ENCODE measurements at regions not wholly inside any gene's neighbourhood (a gene's known extent, or its start where the extent isn't known, plus 50 kb on each side); places are given as distances from the start of the nearest gene placed in this dataset.

DNA sequence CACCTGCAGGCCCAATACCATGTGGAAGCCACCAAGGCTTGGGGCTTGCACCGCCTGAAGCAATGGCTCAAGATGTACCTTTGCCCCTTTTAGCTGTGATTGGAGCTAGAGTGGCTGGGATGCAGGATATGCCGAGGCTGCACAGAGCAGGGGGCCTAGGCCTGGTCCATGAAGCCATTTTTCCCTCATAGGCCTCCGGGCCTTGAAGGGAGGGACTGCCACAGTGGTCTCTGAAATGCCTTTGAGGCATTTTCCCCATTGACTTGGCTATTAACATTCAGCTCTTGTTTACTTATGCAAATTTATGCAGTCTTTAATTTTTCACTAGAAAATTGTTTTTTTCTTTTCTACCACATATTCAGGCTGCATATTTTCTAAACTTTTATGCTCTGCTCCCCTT lies 203.2 kb upstream of the HHIP start:
- in situ Hi-C loops (cut with MboI) = no loop called here
- Histone ChIP-seq H3K4me1 (ENCODE audit: insufficient read depth) (no peaks in the 10 kb centered on the region), H3K27me3 (replicated peaks; ENCODE audit: insufficient read depth) (no peaks in the 10 kb centered on the region), H3K4me3 (no peak overlapping the region), H4K20me1 (ENCODE audit: insufficient read depth) (no peaks in the 10 kb centered on the region), H2AFZ (no peak overlapping the region), H3K79me2 (ENCODE audit: insufficient read depth) (no peaks in the 10 kb centered on the region), H3F3A (ENCODE audit: insufficient read depth) (no peaks in the 10 kb centered on the region), H3K9me2 (ENCODE audit: insufficient read depth) (no peaks in the 10 kb centered on the region), H3K36me3 (ENCODE audit: low read depth) (no peaks in the 10 kb centered on the region), H3K27ac (no peak overlapping the region), H3K4me2 (ENCODE audit: unreplicated experiment) (no peak overlapping the region), H3K9ac (no peak overlapping the region), H3K9me3 (ENCODE audit: low read depth) (no peaks in the 10 kb centered on the region)
- WGBS, 2 experiments (ENCODE audit: low coverage in 1 of 2, low lambda C conversion rate in 2 of 2, missing lambda C conversion rate in 2 of 2) = 12 to 13% methylated on average over 3 of the region's 3 CpGs
- no peak for DNase-seq
- TF ChIP-seq EZH2 (IDR thresholded peaks at IDR 0.05; ENCODE audit: insufficient read depth, poor library complexity, severe bottlenecking) = no peak
- TF ChIP-seq EZH2phosphoT487 (IDR thresholded peaks at IDR 0.05; ENCODE audit: insufficient read depth, low read depth) = no peak

GRCh38 chr4:144449611-144450010 lies 196.3 kb upstream of the HHIP start:
- Histone ChIP-seq H3K4me3 (no peak overlapping the region), H3K27ac (no peak overlapping the region), H3K9me2 (ENCODE audit: insufficient read depth) (no peaks in the 10 kb centered on the region), H4K20me1 (ENCODE audit: insufficient read depth) (no peaks in the 10 kb centered on the region), H3K9ac (no peak overlapping the region), H3F3A (ENCODE audit: insufficient read depth) (no peaks in the 10 kb centered on the region), H3K79me2 (ENCODE audit: insufficient read depth) (no peaks in the 10 kb centered on the region), H3K4me2 (ENCODE audit: unreplicated experiment) (no peak overlapping the region), H3K36me3 (ENCODE audit: low read depth) (no peaks in the 10 kb centered on the region), H2AFZ (no peak overlapping the region), H3K9me3 (ENCODE audit: low read depth) (no peaks in the 10 kb centered on the region), H3K27me3 (replicated peaks; ENCODE audit: insufficient read depth) (no peaks in the 10 kb centered on the region), H3K4me1 (ENCODE audit: insufficient read depth) (no peaks in the 10 kb centered on the region)
- TF ChIP-seq EZH2phosphoT487 (IDR thresholded peaks at IDR 0.05; ENCODE audit: insufficient read depth, low read depth) (no peak), EZH2 (IDR thresholded peaks at IDR 0.05; ENCODE audit: insufficient read depth, poor library complexity, severe bottlenecking) (no peak)
- in situ Hi-C loops (cut with MboI) = no loop called here
- peak; percentile 44 for DNase-seq
- whole genome bisulfite sequencing, 2 experiments (ENCODE audit: low coverage in 1 of 2, low lambda C conversion rate in 2 of 2, missing lambda C conversion rate in 2 of 2) = 7 to 8% methylated on average over 10 of the region's 10 CpGs

- Histone ChIP-seq H2AFZ (no peak overlapping the region), H3K9me3 (ENCODE audit: low read depth) (no peaks in the 10 kb centered on the region), H3K4me1 (ENCODE audit: insufficient read depth) (no peaks in the 10 kb centered on the region), H3K4me2 (ENCODE audit: unreplicated experiment) (no peak overlapping the region), H3K27me3 (replicated peaks; ENCODE audit: insufficient read depth) (no peaks in the 10 kb centered on the region), H3F3A (ENCODE audit: insufficient read depth) (no peaks in the 10 kb centered on the region), H3K79me2 (ENCODE audit: insufficient read depth) (no peaks in the 10 kb centered on the region), H3K36me3 (ENCODE audit: low read depth) (no peaks in the 10 kb centered on the region), H3K27ac (no peak overlapping the region), H4K20me1 (ENCODE audit: insufficient read depth) (no peaks in the 10 kb centered on the region), H3K9ac (no peak overlapping the region), H3K4me3 (no peak overlapping the region), H3K9me2 (ENCODE audit: insufficient read depth) (no peaks in the 10 kb centered on the region)
- no peak for TF ChIP-seq EZH2phosphoT487 (IDR thresholded peaks at IDR 0.05; ENCODE audit: insufficient read depth, low read depth)
- TF ChIP-seq EZH2 (IDR thresholded peaks at IDR 0.05; ENCODE audit: insufficient read depth, poor library complexity, severe bottlenecking) = no peak
- 74 to 85% methylated on average over 2 of the region's 2 CpGs for WGBS, 2 experiments (ENCODE audit: low coverage in 1 of 2, low lambda C conversion rate in 2 of 2, missing lambda C conversion rate in 2 of 2)
- DNase-seq = no peak
- in situ Hi-C loops (cut with MboI) = no loop called here
Measured at GRCh38 chr4:144450526-144450925, 195.4 kb upstream of the HHIP start.

DNA sequence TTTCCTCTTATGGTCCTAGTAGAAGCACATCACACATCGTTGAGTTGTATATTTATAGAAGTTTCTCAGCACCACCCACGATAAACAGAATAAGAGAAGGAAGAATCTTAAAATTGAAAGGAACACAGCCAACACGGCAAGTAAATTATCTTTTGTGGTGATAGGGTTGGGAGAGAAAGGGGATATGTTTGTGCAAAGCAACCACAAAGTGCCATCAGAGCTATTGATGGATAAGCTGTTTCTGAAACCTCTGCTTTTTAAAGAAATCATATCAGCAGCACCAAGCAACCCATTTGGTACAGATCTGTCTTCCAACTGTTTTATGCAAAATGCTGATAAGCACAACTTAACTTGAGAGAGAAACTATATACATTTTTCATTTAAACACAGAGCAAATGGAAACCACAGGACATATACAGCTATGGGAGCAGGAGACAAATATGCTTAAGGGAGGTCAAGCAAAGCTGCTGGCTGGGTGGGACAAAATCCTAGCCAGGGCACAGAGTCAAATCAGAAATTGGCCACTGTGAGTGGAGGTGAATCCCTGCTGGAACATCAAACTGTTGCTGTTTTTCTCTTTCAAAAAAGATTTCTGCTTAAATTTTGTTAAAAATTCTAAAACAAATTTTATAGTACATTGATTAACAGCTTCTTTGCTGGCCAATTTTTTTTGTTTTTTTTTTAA lies 194.0 kb upstream of the HHIP start:
- Histone ChIP-seq H3K9me3 (ENCODE audit: low read depth) (no peaks in the 10 kb centered on the region), H3K4me1 (ENCODE audit: insufficient read depth) (no peaks in the 10 kb centered on the region), H3K79me2 (ENCODE audit: insufficient read depth) (no peaks in the 10 kb centered on the region), H3K27me3 (replicated peaks; ENCODE audit: insufficient read depth) (no peaks in the 10 kb centered on the region), H3F3A (ENCODE audit: insufficient read depth) (no peaks in the 10 kb centered on the region), H3K4me2 (ENCODE audit: unreplicated experiment) (no peak overlapping the region), H3K36me3 (ENCODE audit: low read depth) (no peaks in the 10 kb centered on the region), H3K9ac (no peak overlapping the region), H3K9me2 (ENCODE audit: insufficient read depth) (no peaks in the 10 kb centered on the region), H3K4me3 (no peak overlapping the region), H2AFZ (no peak overlapping the region), H3K27ac (no peak overlapping the region), H4K20me1 (ENCODE audit: insufficient read depth) (no peaks in the 10 kb centered on the region)
- 33 to 35% methylated on average over 3 of the region's 3 CpGs for WGBS, 2 experiments (ENCODE audit: low coverage in 1 of 2, low lambda C conversion rate in 2 of 2, missing lambda C conversion rate in 2 of 2)
- no peak for DNase-seq
- in situ Hi-C loops (cut with MboI) = no loop called here
- TF ChIP-seq EZH2phosphoT487 (IDR thresholded peaks at IDR 0.05; ENCODE audit: insufficient read depth, low read depth) (no peak), EZH2 (IDR thresholded peaks at IDR 0.05; ENCODE audit: insufficient read depth, poor library complexity, severe bottlenecking) (no peak)
